Left renal cortex interstitium (tissue), 4 donors: ENCODE measurements at regions not wholly inside any gene's neighbourhood (a gene's known extent, or its start where the extent isn't known, plus 50 kb on each side); places are given as distances from the start of the nearest gene placed in this dataset.

Experiments used
- DNase-seq, 4 donors: peaks; one replicate each; pipeline ENCODE4 v3.0.0-alpha.2; 2013; ENCODE audit warnings: low read depth in 4 of 4, low spot score in 2 of 4, missing footprints in 1 of 4

GRCh38 chr2:3138621-3139020 lies 239.0 kb downstream of the EIPR1 start:
- DNase-seq = no peak

GRCh38 chr2:3137651-3138300 lies 239.8 kb downstream of the EIPR1 start:
- no peak for DNase-seq

DNA sequence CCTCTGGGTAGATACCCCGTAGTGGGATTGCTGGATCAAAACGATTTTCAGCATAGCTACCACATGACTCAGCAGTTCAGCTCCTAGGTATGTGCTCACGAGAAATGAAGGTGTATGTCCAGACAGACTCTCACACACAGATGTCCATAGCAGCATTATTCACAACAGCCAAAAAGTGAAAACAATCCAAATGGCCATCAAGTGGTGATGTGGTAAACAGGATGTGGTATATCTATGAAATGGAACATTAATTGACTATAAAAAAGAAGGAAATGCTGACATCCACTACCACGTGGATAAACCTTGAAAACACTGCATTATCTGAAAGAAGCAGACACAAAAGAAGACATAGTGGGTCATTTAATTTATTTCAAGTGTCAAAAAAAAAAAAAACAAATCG lies 241.9 kb downstream of the EIPR1 start:
- DNase-seq = no peak

GRCh38 chr2:3134026-3134571 lies 243.5 kb downstream of the EIPR1 start:
- DNase-seq = no peak

DNA sequence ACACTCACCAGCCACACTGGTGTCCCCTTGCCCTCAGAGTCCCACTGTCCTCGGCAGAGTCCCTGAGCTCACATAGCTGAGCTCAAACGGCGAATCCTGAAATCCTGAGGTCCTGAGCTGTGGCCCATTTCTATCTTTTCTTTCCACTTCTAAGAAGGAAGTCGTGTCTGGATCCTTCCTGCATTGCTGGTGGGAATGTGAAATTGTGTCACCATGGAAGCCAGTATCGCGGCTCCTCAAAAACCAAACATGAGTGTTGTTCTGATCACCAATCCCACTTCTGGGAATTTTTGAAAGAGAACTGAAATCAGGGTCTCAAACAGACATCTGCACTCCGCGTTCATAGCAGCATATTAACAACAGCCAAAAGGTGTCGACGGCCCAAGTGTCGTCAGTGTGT lies 244.7 kb downstream of the EIPR1 start:
- DNase-seq = no peak

- no peak for DNase-seq
These were observed 245.2 kb downstream of the EIPR1 start for GRCh38 chr2:3132466-3132865.

GRCh38 chr2:3131636-3132326 lies 245.8 kb downstream of the EIPR1 start:
- no peak for DNase-seq

DNA sequence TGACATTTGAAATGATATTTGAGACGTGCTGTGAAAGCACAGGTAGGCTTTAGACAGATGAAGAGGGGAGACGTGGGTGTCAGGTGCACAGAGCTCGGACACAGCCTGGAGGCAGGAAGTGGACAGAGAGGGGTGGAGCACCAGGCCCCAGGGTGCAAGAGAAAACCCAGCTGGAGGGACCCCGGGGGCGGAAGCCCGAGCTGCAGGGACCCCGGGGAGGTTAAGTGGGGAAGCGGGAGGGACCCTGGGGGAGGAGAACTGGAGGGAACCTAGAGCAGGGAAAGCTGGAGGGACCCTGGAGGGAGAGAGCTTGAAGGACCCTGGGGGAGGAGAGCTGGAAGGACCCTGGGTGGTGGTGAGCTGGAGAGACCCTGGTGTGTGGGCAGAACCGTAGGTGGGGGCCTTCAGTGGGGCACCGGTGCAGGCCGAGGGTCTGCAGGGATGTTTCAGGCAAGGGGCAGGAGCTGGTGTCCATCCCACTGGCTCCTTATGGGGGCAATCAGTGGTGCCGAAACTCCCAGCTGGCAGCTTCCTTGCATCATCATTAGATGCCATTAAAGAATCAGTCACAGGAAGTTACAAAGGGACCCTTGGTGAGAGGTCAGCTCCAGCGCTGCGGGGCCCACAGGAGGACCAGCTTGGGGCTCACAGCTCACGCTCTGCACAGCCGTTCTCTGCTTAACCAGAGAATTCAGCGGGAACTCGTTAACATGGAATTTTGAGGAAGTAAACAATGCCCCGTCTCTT lies 246.6 kb downstream of the EIPR1 start:
- peak in 1 of 4 donors; percentile 14 for DNase-seq

DNA sequence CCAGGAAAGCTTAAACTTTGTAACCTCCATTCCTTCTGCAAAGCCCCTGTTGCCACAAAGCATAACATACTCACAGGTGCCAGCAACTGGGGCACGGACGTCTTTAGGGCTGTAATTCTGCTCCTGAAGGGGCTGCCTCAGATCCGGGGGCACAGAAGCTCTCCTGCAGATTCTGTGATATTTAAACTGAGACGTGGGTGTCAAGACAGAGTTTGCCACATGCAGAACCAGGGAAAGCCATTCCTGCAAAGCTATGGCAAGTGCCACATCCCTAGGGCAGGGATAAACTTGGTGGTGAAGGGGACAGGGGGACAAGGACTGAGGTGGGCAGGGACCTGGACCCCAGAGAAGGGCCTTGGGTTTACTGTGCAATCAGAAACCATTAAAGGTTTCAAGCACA lies 247.2 kb downstream of the EIPR1 start:
- DNase-seq = no peak

DNA sequence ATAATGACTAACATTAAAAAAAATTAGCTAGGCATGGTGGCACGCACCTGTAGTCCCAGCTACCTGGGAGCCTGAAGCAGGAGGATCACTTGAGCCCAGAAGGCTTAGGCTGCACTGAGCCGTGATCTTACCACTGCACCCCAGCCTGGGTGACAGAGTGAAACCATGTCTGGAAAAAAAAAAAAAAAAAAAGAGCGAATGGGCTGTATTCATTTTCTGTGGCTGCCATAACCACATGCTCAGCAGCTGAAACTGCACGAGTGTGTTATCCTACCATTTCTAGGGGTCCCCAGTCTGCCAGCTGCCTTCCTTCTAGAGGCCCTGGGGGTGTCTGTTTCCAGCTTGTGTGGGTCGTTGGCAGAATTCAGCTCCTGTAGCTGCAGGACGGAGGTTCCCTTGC lies 247.8 kb downstream of the EIPR1 start:
- DNase-seq = no peak

DNA sequence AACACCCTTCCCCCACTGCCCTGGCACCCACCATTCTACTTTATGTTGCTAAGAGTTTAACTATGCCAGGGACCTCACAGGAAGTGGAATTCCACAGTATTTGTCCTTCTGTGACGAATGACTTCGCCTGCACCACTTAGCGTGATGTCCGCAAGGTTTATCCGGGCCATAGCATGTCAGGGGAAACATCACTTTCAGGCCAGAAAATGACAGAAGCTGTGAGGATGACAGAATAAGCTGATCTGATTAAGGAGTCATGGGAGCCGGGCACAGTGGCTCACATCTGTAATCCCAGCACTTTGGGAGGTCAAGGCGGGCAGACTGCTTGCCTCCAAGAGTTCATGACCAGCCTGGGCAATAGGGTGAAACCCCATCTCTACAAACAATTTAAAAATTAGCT lies 248.8 kb downstream of the EIPR1 start:
- no peak for DNase-seq

- DNase-seq = no peak
These were observed 249.9 kb downstream of the EIPR1 start for GRCh38 chr2:3127710-3128109.

DNA sequence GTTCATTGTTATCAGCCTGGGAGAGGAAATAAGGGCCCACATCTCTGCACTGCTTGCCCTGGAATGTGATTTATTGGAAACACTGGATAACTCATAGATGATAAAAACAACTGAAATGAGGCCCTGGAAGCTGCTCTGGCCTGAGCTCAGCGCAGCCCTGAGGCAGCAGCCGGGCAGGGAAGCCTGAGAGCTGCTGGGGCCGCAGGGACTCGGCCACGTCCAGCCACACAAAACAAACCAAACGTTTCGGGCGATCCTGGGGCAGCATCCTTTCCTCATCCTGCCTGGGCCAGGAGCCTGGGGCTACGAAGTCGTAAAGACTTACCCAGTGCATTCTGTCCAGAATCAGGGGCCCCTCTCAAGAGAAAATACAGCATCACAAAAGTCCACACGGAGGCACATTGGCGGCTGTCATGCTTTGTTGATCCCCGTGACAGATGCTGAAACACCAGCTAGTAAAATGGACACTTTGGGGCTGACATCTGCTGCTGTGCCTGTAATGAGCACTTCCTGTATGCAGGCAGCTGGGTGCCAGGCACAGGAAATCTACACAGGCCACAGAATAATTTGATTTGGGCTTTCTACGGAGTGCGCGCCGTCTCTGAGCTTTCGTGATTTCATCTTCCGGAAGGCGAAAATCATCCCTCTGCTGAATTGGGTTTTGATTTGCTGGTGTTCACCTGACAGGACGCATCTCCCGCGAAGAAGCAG lies 250.6 kb downstream of the EIPR1 start:
- no peak for DNase-seq

DNA sequence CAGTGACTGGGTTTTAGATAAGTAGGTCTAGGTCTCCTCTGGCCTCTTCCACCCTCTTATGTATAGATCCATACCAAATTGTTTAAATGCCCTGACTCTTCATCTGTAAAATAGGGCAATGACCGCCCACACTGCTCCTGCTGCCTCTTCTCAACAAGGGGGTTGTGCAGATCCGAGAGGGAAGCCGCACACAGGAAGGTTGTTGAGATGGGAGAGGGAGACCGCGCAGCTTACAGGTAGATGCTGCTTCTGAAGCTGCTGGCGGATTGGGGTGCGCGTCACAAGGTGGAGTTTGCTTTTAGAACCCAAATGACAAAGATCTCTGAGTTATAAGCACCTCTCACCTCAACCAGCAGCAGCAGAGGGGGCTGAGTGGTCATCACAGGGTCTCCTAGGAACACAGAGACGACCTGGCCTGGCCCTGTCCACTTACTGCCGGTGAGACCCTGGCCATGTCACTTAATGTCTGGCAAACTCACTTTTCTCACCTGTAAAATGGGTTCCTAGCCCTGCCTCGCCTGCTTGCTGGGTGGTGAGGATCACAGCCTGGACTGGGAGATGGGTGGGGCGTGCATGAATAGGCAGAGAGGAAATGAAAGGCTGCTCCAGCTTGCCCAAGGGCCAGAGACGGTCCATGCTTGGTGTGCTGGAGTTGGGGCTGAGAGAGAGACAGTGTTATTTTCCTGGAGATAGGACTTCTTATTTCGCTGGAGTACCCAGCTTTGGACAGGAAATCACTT lies 251.3 kb downstream of the EIPR1 start:
- no peak for DNase-seq

GRCh38 chr2:3125761-3126130 lies 251.9 kb downstream of the EIPR1 start:
- no peak for DNase-seq

- DNase-seq = no peak
These were observed 252.4 kb downstream of the EIPR1 start for GRCh38 chr2:3125001-3125760.

GRCh38 chr2:3122525-3122924 lies 255.1 kb downstream of the EIPR1 start:
- no peak for DNase-seq

- DNase-seq = no peak
These were observed 256.0 kb downstream of the EIPR1 start for GRCh38 chr2:3121601-3122000.

DNA sequence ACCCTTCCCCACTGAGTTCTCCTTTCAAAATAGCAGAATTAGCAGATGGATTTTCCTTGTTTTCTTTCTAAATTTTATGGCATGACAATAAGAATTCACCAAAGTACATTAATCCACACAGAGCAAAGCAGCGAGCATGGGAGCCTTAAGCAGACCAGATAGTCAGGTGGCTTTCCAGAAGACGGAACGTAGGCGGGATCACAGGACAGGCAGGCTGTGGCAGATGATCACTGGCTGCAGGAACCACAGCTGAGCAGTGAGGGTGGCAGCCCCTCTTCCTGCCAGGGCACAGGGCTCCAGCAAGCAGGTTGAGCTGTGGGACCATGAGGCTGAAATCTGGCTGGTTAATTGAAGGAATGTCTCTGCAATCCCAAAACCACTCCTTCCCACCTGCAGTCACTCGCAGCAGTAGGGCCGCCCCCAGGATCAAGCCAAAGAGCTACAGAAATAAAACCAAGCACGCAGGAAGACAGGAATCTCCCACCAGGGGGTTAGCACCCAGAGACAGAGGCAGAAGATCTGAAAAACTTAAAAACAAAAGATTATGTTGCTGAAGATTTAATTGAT lies 259.9 kb downstream of the EIPR1 start:
- DNase-seq = no peak
